Thyroid gland (tissue), 4 donors: ENCODE measurements at regions not wholly inside any gene's neighbourhood (a gene's known extent, or its start where the extent isn't known, plus 50 kb on each side); places are given as distances from the start of the nearest gene placed in this dataset.
"Not testable (repeated sequence)": the region's sequence is repeated elsewhere in the genome, so short reads cannot be mapped to it uniquely, and the experiment has no call there.

Source experiments
- POLR2A ChIP-seq, 2 donors: fragments of 450-650 bp; IDR thresholded peaks; one replicate each; pipeline ENCODE4 v1.6.1; 2017; ENCODE audit warnings: antibody characterized with exemption in 2 of 2, mild to moderate bottlenecking in 2 of 2, moderate library complexity in 1 of 2
- TF ChIP-seq, protein P1 (sequence below), 6 experiments: fragments of 200-600 bp in 3 of 6; fragments of 450-650 bp in 3 of 6; sonication (generic) in 3 of 6; IDR thresholded peaks; one replicate each; pipeline ENCODE4 v1.5.1; 2016 to 2019; ENCODE audit warnings: antibody characterized with exemption in 6 of 6, mild to moderate bottlenecking in 2 of 6, inconsistent platforms in 1 of 6, moderate library complexity in 1 of 6

- TF ChIP-seq, protein P1, sequence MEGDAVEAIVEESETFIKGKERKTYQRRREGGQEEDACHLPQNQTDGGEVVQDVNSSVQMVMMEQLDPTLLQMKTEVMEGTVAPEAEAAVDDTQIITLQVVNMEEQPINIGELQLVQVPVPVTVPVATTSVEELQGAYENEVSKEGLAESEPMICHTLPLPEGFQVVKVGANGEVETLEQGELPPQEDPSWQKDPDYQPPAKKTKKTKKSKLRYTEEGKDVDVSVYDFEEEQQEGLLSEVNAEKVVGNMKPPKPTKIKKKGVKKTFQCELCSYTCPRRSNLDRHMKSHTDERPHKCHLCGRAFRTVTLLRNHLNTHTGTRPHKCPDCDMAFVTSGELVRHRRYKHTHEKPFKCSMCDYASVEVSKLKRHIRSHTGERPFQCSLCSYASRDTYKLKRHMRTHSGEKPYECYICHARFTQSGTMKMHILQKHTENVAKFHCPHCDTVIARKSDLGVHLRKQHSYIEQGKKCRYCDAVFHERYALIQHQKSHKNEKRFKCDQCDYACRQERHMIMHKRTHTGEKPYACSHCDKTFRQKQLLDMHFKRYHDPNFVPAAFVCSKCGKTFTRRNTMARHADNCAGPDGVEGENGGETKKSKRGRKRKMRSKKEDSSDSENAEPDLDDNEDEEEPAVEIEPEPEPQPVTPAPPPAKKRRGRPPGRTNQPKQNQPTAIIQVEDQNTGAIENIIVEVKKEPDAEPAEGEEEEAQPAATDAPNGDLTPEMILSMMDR (IDR thresholded peaks at IDR 0.05), result not testable (repeated sequence)
- not testable (repeated sequence) for TF ChIP-seq POLR2A (IDR thresholded peaks at IDR 0.05)
These were observed 234.8 kb downstream of the RTP5 start for GRCh38 chr2:242104202-242104956.
